ENCODE measurements at regions not wholly inside any gene's neighbourhood (a gene's known extent, or its start where the extent isn't known, plus 50 kb on each side); places are given as distances from the start of the nearest gene placed in this dataset.
"Not testable (repeated sequence)": the region's sequence is repeated elsewhere in the genome, so short reads cannot be mapped to it uniquely, and the experiment has no call there.

DNA sequence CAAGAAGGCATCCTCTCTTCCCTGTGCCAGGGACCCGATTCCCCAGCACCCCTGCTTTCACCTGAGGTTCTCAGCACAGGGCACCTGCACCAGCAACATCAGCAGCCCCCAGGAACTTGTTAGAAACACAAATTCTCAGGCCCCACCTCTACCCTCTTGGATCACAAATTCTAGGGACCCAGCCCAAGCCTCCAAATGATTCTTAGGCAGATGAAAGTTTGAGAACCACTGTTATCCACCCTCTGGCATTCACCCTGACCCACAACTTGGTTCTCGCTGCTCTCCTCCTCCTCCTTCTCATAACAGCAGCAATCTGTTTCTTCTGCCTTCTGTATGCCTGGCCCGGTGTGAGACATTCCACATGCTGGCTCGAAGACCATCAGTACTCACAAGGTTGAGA lies 60.3 kb upstream of the HIVEP3 start:
- TF ChIP-seq, protein P1, sequence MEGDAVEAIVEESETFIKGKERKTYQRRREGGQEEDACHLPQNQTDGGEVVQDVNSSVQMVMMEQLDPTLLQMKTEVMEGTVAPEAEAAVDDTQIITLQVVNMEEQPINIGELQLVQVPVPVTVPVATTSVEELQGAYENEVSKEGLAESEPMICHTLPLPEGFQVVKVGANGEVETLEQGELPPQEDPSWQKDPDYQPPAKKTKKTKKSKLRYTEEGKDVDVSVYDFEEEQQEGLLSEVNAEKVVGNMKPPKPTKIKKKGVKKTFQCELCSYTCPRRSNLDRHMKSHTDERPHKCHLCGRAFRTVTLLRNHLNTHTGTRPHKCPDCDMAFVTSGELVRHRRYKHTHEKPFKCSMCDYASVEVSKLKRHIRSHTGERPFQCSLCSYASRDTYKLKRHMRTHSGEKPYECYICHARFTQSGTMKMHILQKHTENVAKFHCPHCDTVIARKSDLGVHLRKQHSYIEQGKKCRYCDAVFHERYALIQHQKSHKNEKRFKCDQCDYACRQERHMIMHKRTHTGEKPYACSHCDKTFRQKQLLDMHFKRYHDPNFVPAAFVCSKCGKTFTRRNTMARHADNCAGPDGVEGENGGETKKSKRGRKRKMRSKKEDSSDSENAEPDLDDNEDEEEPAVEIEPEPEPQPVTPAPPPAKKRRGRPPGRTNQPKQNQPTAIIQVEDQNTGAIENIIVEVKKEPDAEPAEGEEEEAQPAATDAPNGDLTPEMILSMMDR (conservative IDR thresholded peaks at IDR 0.05; ENCODE audit: low read depth, low read length), result no peak
- DNase-seq (ENCODE audit: low read depth), result no peak
- H3K4me3 ChIP-seq (ENCODE audit: low read depth, low read length), result no peak overlapping the region

DNA sequence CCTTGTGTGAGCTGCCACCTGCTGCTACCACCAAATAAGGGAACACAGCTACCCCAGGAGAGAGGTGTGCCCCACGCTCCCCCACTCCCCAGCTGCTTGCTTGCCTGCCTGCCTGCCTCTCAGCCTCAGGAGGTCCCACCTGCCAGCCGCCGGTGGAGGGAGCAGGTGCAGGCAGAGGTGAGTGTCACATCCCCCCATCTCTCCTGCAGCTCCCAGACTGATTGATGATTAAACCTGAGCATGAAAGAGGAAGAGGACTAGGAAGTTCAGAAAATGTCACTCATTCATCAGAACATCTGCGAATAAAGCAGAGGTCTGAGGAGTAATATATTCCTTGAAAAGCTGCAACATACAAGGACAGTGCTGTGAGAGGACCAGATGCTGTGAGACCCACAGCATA lies 58.6 kb upstream of the HIVEP3 start:
- H3K4me3 ChIP-seq (ENCODE audit: low read depth, low read length), result no peak overlapping the region
- TF ChIP-seq, protein P1 (conservative IDR thresholded peaks at IDR 0.05; ENCODE audit: low read depth, low read length), result no peak
- DNase-seq (ENCODE audit: low read depth), result no peak

DNA sequence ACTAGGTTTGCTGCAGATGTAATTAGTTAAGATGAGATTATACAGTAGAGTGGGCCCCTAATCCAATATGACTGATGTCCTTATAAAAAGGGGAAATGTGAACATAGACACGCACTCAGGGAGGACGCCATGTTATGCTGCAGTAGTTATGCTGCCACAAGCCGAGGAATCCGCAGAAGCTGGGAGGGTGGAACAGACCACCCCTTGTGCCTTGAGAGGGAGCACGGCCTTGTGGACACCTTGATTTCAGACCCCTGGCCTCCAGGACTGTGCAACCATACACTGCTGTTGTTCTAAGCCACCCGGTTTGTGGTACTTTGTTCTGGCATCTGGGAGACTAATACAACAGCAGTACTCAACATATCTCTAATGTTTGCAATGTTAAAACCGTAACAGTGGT lies 57.9 kb upstream of the HIVEP3 start:
- DNase-seq (ENCODE audit: low read depth), result no peak
- no peak overlapping the region for H3K4me3 ChIP-seq (ENCODE audit: low read depth, low read length)
- TF ChIP-seq, protein P1 (conservative IDR thresholded peaks at IDR 0.05; ENCODE audit: low read depth, low read length), result no peak

DNA sequence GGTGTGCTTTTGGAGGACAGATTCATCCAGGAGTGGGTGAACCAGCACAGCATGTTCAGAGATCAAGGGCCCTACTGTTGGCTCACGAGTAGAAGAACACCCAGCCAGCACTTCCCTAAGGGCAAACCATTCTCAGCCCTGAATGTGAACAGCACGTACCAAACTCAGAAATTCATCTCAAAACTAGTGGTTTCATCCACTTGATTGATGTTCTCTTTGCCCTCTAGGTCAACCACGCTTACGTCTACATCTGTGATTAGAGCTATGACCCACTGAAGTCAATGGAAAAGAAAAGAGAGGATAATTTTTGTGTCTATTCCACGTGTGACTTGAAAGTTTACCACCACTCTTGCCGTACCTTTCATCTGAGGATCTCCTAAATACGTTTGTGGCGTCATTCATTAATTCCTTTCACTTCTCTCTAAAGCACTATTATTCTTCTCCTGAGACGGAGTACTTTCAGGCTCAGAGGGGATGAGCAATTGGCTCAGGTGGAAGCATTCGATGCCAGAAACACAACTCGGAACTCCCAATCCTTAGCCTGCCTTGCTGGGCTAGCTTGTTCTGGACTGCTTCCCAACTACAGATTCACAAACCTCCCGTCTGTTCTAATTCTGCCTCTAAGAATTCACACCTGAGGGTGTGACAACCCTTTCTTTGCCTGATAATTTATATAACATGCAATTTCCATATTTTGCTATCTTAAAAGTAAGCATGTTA lies 57.3 kb upstream of the HIVEP3 start:
- H3K4me3 ChIP-seq (ENCODE audit: low read depth, low read length), result no peak overlapping the region
- DNase-seq (ENCODE audit: low read depth), result no peak
- TF ChIP-seq, protein P1 (conservative IDR thresholded peaks at IDR 0.05; ENCODE audit: low read depth, low read length), result no peak

DNA sequence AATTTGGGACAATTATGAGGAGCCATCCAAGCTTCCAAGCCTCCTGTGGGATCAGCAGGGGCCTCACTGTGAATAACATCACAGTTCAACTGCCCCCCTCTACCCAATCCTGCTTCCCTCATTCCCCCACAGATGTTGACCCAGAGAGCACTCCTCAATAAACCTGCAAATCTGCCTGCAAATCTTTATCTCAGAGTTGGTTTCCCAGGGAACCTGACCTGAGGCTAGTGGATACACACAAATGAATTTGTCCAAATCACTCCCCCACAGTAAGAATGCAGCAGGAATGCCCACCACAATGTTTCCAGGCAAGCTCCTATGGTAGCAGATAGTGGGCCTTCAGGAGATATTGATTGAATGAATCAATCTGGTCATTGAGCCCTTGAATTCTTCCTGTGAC lies 56.4 kb upstream of the HIVEP3 start:
- no peak for DNase-seq (ENCODE audit: low read depth)
- TF ChIP-seq, protein P1 (conservative IDR thresholded peaks at IDR 0.05; ENCODE audit: low read depth, low read length), result no peak
- H3K4me3 ChIP-seq (ENCODE audit: low read depth, low read length), result no peak overlapping the region

DNA sequence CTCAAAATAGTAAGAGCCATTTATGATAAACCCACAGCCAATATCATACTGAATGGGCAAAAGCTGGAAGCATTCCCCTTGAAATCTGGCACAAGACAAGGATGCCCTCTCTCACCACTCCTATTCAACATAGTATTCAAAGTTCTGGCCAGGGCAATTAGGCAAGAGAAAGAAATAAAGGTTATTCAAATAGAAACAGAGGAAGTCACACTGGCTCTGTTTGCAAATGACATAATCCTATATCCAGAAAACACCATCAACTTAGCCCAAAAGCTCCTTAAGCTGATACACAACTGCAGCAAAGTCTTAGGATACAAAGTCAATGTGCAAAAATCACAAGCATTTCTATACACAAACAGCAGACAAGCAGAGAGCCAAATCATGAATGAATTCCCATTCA lies 49.8 kb upstream of the HIVEP3 start:
- H3K4me3 ChIP-seq (ENCODE audit: low read depth, low read length); DNase-seq (ENCODE audit: low read depth): not testable (repeated sequence)

All from choroid plexus epithelial cell (primary cell).